Keratinocyte (primary cell): ENCODE measurements at regions not wholly inside any gene's neighbourhood (a gene's known extent, or its start where the extent isn't known, plus 50 kb on each side); places are given as distances from the start of the nearest gene placed in this dataset.

Experiments used
- DNase-seq: peaks from one replicate; pipeline ENCODE4 v3.0.0-alpha.2; 2011; ENCODE audit warnings: low read depth, missing footprints, low spot score
- FAIRE-seq: peaks from 2 replicates; lab custom pipeline; 2011; peaks lifted over from hg19 to GRCh38; lab: Jason Lieb, UNC
- H2AFZ ChIP-seq: 2 replicates; pipeline ENCODE4 v1.6.0; 2012; ENCODE audit warnings: low read length, control low read depth, inconsistent platforms; ENCODE audit not compliant: control insufficient read depth
- H3K27ac ChIP-seq: 2 replicates; pipeline ENCODE4 v1.5.1; 2011; ENCODE audit warnings: low read length; ENCODE audit not compliant: control insufficient read depth, insufficient read depth
- H3K27me3 ChIP-seq: 3 replicates; pipeline ENCODE4 v1.6.0; 2011; ENCODE audit warnings: low read length; ENCODE audit not compliant: control insufficient read depth, insufficient read depth; ENCODE audit errors: extremely low read depth
- H3K36me3 ChIP-seq, 2 experiments: 2 replicates in 1 of 2; 3 replicates in 1 of 2; pipeline ENCODE4 v1.5.1; 2011; ENCODE audit warnings: low read length in 2 of 2, mild to moderate bottlenecking in 1 of 2; ENCODE audit not compliant: control insufficient read depth in 2 of 2, insufficient read depth in 2 of 2; ENCODE audit errors: extremely low read depth in 1 of 2
- H3K4me1 ChIP-seq: 3 replicates; pipeline ENCODE4 v1.5.1; 2011; ENCODE audit warnings: low read length; ENCODE audit not compliant: control insufficient read depth, insufficient read depth; ENCODE audit errors: extremely low read depth
- H3K4me2 ChIP-seq: 3 replicates; pipeline ENCODE4 v1.6.0; 2011; ENCODE audit warnings: low read depth, low read length; ENCODE audit not compliant: control insufficient read depth, insufficient read depth; ENCODE audit errors: extremely low read depth
- H3K4me3 ChIP-seq, 3 experiments: fragments of 200-600 bp in 1 of 3; sonication (generic) in 1 of 3; 2 replicates in 2 of 3; 3 replicates in 1 of 3; pipeline ENCODE4 v1.5.1; 2011 to 2016; ENCODE audit warnings: low read length in 3 of 3, mild to moderate bottlenecking in 3 of 3, control low read depth in 2 of 3, inconsistent platforms in 1 of 3, low read depth in 1 of 3, mixed read lengths in 1 of 3, mixed run types in 1 of 3, moderate library complexity in 1 of 3; ENCODE audit not compliant: control insufficient read depth in 2 of 3, insufficient read depth in 2 of 3; ENCODE audit errors: extremely low read depth in 1 of 3
- H3K79me2 ChIP-seq: 2 replicates; pipeline ENCODE4 v1.6.0; 2012; ENCODE audit warnings: low read length; ENCODE audit not compliant: control insufficient read depth, insufficient read depth
- H3K9ac ChIP-seq: 3 replicates; pipeline ENCODE4 v1.6.0; 2011; ENCODE audit warnings: low read length; ENCODE audit not compliant: control insufficient read depth, insufficient read depth; ENCODE audit errors: extremely low read depth
- H3K9me1 ChIP-seq: 3 replicates; pipeline ENCODE4 v1.6.0; 2011; ENCODE audit warnings: low read length; ENCODE audit not compliant: control insufficient read depth, insufficient read depth; ENCODE audit errors: extremely low read depth
- H3K9me3 ChIP-seq: 2 replicates; pipeline ENCODE4 v1.5.1; 2012; ENCODE audit warnings: low read depth, low read length; ENCODE audit not compliant: control insufficient read depth
- H4K20me1 ChIP-seq: 3 replicates; pipeline ENCODE4 v1.6.0; 2011; ENCODE audit warnings: low read length; ENCODE audit not compliant: control insufficient read depth, insufficient read depth; ENCODE audit errors: extremely low read depth
- CTCF ChIP-seq, 3 experiments: IDR thresholded peaks in 1 of 3; conservative IDR thresholded peaks in 1 of 3; optimal IDR thresholded peaks in 1 of 3; 2 replicates in 2 of 3; 3 replicates in 1 of 3; pipeline versions ENCODE3 to v1.5.1; 2011; ENCODE audit warnings: low read length in 3 of 3, mild to moderate bottlenecking in 3 of 3, moderate library complexity in 2 of 3, control low read depth in 1 of 3, inconsistent platforms in 1 of 3; ENCODE audit not compliant: insufficient read depth in 2 of 3; ENCODE audit errors: extremely low read depth in 1 of 3
- EZH2 ChIP-seq: IDR thresholded peaks from one replicate; pipeline ENCODE4 v1.6.1; 2012; ENCODE audit warnings: inconsistent platforms, mild to moderate bottlenecking, low read length, moderate library complexity
- dilution Hi-C: fragments of 300-500 bp; cut with MboI; formaldehyde crosslinking; loops from one replicate; pipeline ENCODE4 v1.7.0; 2020; ENCODE audit warnings: low sequenced_read_pairs; ENCODE audit not compliant: extremely low pct_ligation_motif_present

GRCh38 chr9:20252778-20253177, 369.5 kb downstream of the MLLT3 start:
- Histone ChIP-seq H3K4me2 (no peak overlapping the region), H3K9me1 (no peaks in the 10 kb centered on the region), H3K9me3 (no peaks in the 10 kb centered on the region), H3K27me3 (no peaks in the 10 kb centered on the region), H4K20me1 (no peaks in the 10 kb centered on the region), H3K4me1 (no peaks in the 10 kb centered on the region), H3K36me3 (no peaks in the 10 kb centered on the region), H3K27ac (no peak overlapping the region), H2AFZ (no peak overlapping the region), H3K9ac (no peak overlapping the region), H3K79me2 (no peaks in the 10 kb centered on the region), H3K4me3 (no peak overlapping the region)
- FAIRE-seq (no peak), DNase-seq (no peak)
- no peak for TF ChIP-seq CTCF (optimal IDR thresholded peaks at IDR 0.05 in 1 of 3, IDR thresholded peaks at IDR 0.05 in 1 of 3, conservative IDR thresholded peaks at IDR 0.05 in 1 of 3; ENCODE audit: extremely low read depth in 1 of 3, insufficient read depth in 2 of 3, low read length in 3 of 3)
- TF ChIP-seq EZH2: no peak
- dilution Hi-C loops: no loop called here

- Histone ChIP-seq H3K27ac (no peak overlapping the region), H2AFZ (no peak overlapping the region), H3K4me1 (no peaks in the 10 kb centered on the region), H3K4me3 (no peak overlapping the region), H3K9ac (no peak overlapping the region), H3K4me2 (no peak overlapping the region), H3K79me2 (no peaks in the 10 kb centered on the region), H3K9me3 (no peaks in the 10 kb centered on the region), H3K36me3 (no peaks in the 10 kb centered on the region), H3K27me3 (no peaks in the 10 kb centered on the region), H3K9me1 (no peaks in the 10 kb centered on the region), H4K20me1 (no peaks in the 10 kb centered on the region)
- TF ChIP-seq CTCF (optimal IDR thresholded peaks at IDR 0.05 in 1 of 3, IDR thresholded peaks at IDR 0.05 in 1 of 3, conservative IDR thresholded peaks at IDR 0.05 in 1 of 3; ENCODE audit: extremely low read depth in 1 of 3, insufficient read depth in 2 of 3, low read length in 3 of 3): no peak
- no peak for TF ChIP-seq EZH2
- DNase-seq (no peak), FAIRE-seq (no peak)
- dilution Hi-C loops: no loop called here
Observed at GRCh38 chr9:20250791-20251190, 371.5 kb downstream of the MLLT3 start.
